ENCODE measurements at regions not wholly inside any gene's neighbourhood (a gene's known extent, or its start where the extent isn't known, plus 50 kb on each side); places are given as distances from the start of the nearest gene placed in this dataset.

GRCh38 chr3:67290438-67290837 lies 292.3 kb downstream of the KBTBD8 start:
- DNase-seq (ENCODE audit: low read depth): no peak

GRCh38 chr3:67291287-67292252 lies 293.5 kb downstream of the KBTBD8 start:
- DNase-seq (ENCODE audit: low read depth): no peak

- DNase-seq (ENCODE audit: low read depth): peak; percentile 3
Observed at GRCh38 chr3:67292356-67293121, 294.4 kb downstream of the KBTBD8 start.

- DNase-seq (ENCODE audit: low read depth): no peak
Observed at GRCh38 chr3:67294341-67294740, 296.2 kb downstream of the KBTBD8 start.

- no peak for DNase-seq (ENCODE audit: low read depth)
Observed at GRCh38 chr3:67296039-67296892, 298.2 kb downstream of the KBTBD8 start.

- no peak for DNase-seq (ENCODE audit: low read depth)
Observed at GRCh38 chr3:67297715-67298475, 299.8 kb downstream of the KBTBD8 start.

- DNase-seq (ENCODE audit: low read depth): no peak
Observed at GRCh38 chr3:67301556-67301955, 303.4 kb downstream of the KBTBD8 start.

GRCh38 chr3:67302489-67302888 lies 304.4 kb downstream of the KBTBD8 start:
- DNase-seq (ENCODE audit: low read depth): no peak

- DNase-seq (ENCODE audit: low read depth): no peak
Observed at GRCh38 chr3:67305160-67305559, 307.1 kb downstream of the KBTBD8 start.

GRCh38 chr3:67305922-67306321 lies 307.8 kb downstream of the KBTBD8 start:
- no peak for DNase-seq (ENCODE audit: low read depth)

- DNase-seq (ENCODE audit: low read depth): no peak
Observed at GRCh38 chr3:67311440-67311839, 313.3 kb downstream of the KBTBD8 start.

GRCh38 chr3:67312155-67312554 lies 314.0 kb downstream of the KBTBD8 start:
- DNase-seq (ENCODE audit: low read depth): no peak

- DNase-seq (ENCODE audit: low read depth): no peak
Observed at GRCh38 chr3:67318162-67318561, 320.1 kb downstream of the KBTBD8 start.

- DNase-seq (ENCODE audit: low read depth): no peak
Observed at GRCh38 chr3:67324554-67324953, 326.4 kb downstream of the KBTBD8 start.
